Adrenal gland (tissue), 5 donors: ENCODE measurements at regions not wholly inside any gene's neighbourhood (a gene's known extent, or its start where the extent isn't known, plus 50 kb on each side); places are given as distances from the start of the nearest gene placed in this dataset.

Experiments used
- CTCF ChIP-seq, 6 experiments: fragments of 450-650 bp in 4 of 6; fragments of 200-600 bp in 2 of 6; sonication (generic) in 1 of 6; IDR thresholded peaks; 1 replicate in 5 of 6; 2 replicates in 1 of 6; pipeline versions ENCODE4 v1.5.1 to v1.8.0; 2016 to 2021; ENCODE audit warnings: antibody characterized with exemption in 6 of 6, mild to moderate bottlenecking in 2 of 6, moderate library complexity in 1 of 6
- POLR2A ChIP-seq, 2 donors: fragments of 450-650 bp; IDR thresholded peaks; one replicate each; pipeline ENCODE4 v1.6.1; 2017; ENCODE audit warnings: antibody characterized with exemption in 2 of 2, mild to moderate bottlenecking in 2 of 2, moderate library complexity in 1 of 2
- donor health status: DM: no; HTN: no; CAD: no.

GRCh38 chr4:181013162-181013561 is 1230.0 kb upstream of the TENM3 start:
- TF ChIP-seq POLR2A (IDR thresholded peaks at IDR 0.05) = no peak
- no peak for TF ChIP-seq CTCF (IDR thresholded peaks at IDR 0.05)
